ENCODE measurements at regions not wholly inside any gene's neighbourhood (a gene's known extent, or its start where the extent isn't known, plus 50 kb on each side); places are given as distances from the start of the nearest gene placed in this dataset.

- Histone ChIP-seq H3K9me3 (ENCODE audit: insufficient read depth, low read depth) (no peaks in the 10 kb centered on the region), H3F3A (ENCODE audit: insufficient read depth, low read depth) (no peaks in the 10 kb centered on the region), H3K4me1 (replicated peaks; ENCODE audit: insufficient read depth) (no peaks in the 10 kb centered on the region), H3K4me2 (no peak overlapping the region), H4K20me1 (ENCODE audit: insufficient read depth) (no peaks in the 10 kb centered on the region), H3K27me3 (ENCODE audit: insufficient read depth, low read depth) (no peaks in the 10 kb centered on the region), H3K9me2 (ENCODE audit: insufficient read depth) (no peaks in the 10 kb centered on the region), H3K4me3 (no peak overlapping the region), H2AFZ (no peak overlapping the region), H3K36me3 (ENCODE audit: low read depth) (no peaks in the 10 kb centered on the region), H3K27ac (no peak overlapping the region), H3K79me2 (ENCODE audit: low read depth) (no peaks in the 10 kb centered on the region)
- intact Hi-C loops (cut with micrococcal nuclease; ENCODE audit: unreplicated experiment), result no loop called here
- ChIA-PET POLR2A (ENCODE audit: unreplicated experiment) (no interaction called here), CTCF (no interaction called here)
- no TSS peak for BruUV-seq (replicated peaks)
- no peak for DNase-seq
- TF ChIP-seq CTCF (conservative IDR thresholded peaks at IDR 0.05) (no peak), EZH2 (IDR thresholded peaks at IDR 0.05; ENCODE audit: low read depth) (no peak)
These were observed 605.2 kb downstream of the KLHL13 start for GRCh38 chrX:117511379-117511778.

GRCh38 chrX:117510453-117510852, 606.2 kb downstream of the KLHL13 start:
- H2AFZ ChIP-seq, result no peak overlapping the region
- H3K9me2 ChIP-seq (ENCODE audit: insufficient read depth), result no peaks in the 10 kb centered on the region
- no peaks in the 10 kb centered on the region for H3K4me1 ChIP-seq (replicated peaks; ENCODE audit: insufficient read depth)
- no peaks in the 10 kb centered on the region for H3K27me3 ChIP-seq (ENCODE audit: insufficient read depth, low read depth)
- intact Hi-C loops (cut with micrococcal nuclease; ENCODE audit: unreplicated experiment), result no loop called here
- TF ChIP-seq CTCF (conservative IDR thresholded peaks at IDR 0.05) (peak; percentile 50), EZH2 (IDR thresholded peaks at IDR 0.05; ENCODE audit: low read depth) (no peak)
- H3K4me2 ChIP-seq, result no peak overlapping the region
- BruUV-seq (replicated peaks), result no TSS peak
- no peaks in the 10 kb centered on the region for H3K9me3 ChIP-seq (ENCODE audit: insufficient read depth, low read depth)
- no peaks in the 10 kb centered on the region for H3K79me2 ChIP-seq (ENCODE audit: low read depth)
- DNase-seq, result no peak
- H3K36me3 ChIP-seq (ENCODE audit: low read depth), result no peaks in the 10 kb centered on the region
- no peak overlapping the region for H3K4me3 ChIP-seq
- H3F3A ChIP-seq (ENCODE audit: insufficient read depth, low read depth), result no peaks in the 10 kb centered on the region
- no peaks in the 10 kb centered on the region for H4K20me1 ChIP-seq (ENCODE audit: insufficient read depth)
- ChIA-PET POLR2A (ENCODE audit: unreplicated experiment) (no interaction called here), CTCF (interaction anchor here (0.6 kb wide), 1 partner anchor 771 kb away, joined by 3 read pairs; no protein-coding TSS in a partner anchor)
- no peak overlapping the region for H3K27ac ChIP-seq

GRCh38 chrX:117508021-117508420, 608.6 kb downstream of the KLHL13 start:
- Histone ChIP-seq H3K36me3 (ENCODE audit: low read depth) (no peaks in the 10 kb centered on the region), H3K4me2 (no peak overlapping the region)
- intact Hi-C loops (cut with micrococcal nuclease; ENCODE audit: unreplicated experiment), result no loop called here

More at GRCh38 chrX:117508021-117508420, 608.6 kb downstream of the KLHL13 start:
- Histone ChIP-seq H4K20me1 (ENCODE audit: insufficient read depth) (no peaks in the 10 kb centered on the region), H3K27ac (no peak overlapping the region), H3K27me3 (ENCODE audit: insufficient read depth, low read depth) (no peaks in the 10 kb centered on the region), H3K9me2 (ENCODE audit: insufficient read depth) (no peaks in the 10 kb centered on the region), H3K4me3 (no peak overlapping the region), H3F3A (ENCODE audit: insufficient read depth, low read depth) (no peaks in the 10 kb centered on the region), H2AFZ (no peak overlapping the region), H3K4me1 (replicated peaks; ENCODE audit: insufficient read depth) (no peaks in the 10 kb centered on the region), H3K9me3 (ENCODE audit: insufficient read depth, low read depth) (no peaks in the 10 kb centered on the region), H3K79me2 (ENCODE audit: low read depth) (no peaks in the 10 kb centered on the region)
- ChIA-PET POLR2A (ENCODE audit: unreplicated experiment) (no interaction called here), CTCF (no interaction called here)
- BruUV-seq (replicated peaks), result no TSS peak
- TF ChIP-seq CTCF (conservative IDR thresholded peaks at IDR 0.05) (no peak), EZH2 (IDR thresholded peaks at IDR 0.05; ENCODE audit: low read depth) (no peak)
- DNase-seq, result no peak
